ENCODE measurements at regions not wholly inside any gene's neighbourhood (a gene's known extent, or its start where the extent isn't known, plus 50 kb on each side); places are given as distances from the start of the nearest gene placed in this dataset.
"Not testable (repeated sequence)": the region's sequence is repeated elsewhere in the genome, so short reads cannot be mapped to it uniquely, and the experiment has no call there.

DNA sequence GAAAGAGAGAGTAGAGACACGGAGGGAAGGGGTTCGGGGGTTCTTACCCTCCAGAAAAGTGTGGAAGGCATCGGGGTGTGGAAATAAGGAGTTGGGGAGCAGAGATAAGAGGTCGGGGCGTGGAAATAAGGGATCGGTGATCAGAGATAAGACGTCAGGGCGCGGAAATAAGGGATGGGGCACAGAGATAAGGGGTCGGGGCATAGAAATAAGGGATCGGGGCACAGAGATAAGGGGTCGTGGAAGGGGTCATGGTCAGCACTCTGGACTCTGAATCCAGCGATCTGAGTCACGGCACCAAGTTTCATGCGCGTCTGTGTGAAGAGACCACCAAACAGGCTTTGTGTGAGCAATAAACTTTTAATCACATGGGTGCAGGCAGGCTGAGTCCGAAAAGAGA, 119.1 kb downstream of the PCDH10 start:
- Histone ChIP-seq H3K9me3 (ENCODE audit: insufficient read depth, low read depth, low read length) (no peaks in the 10 kb centered on the region), H3K27me3 (ENCODE audit: insufficient read depth, low read length) (no peaks in the 10 kb centered on the region), H3K4me3 (ENCODE audit: insufficient read depth, low read depth, low read length) (no peak overlapping the region), H2AFZ (ENCODE audit: low read depth, low read length) (no peak overlapping the region), H3K4me2 (ENCODE audit: low read length) (no peak overlapping the region), H4K20me1 (ENCODE audit: insufficient read depth, low read length) (no peaks in the 10 kb centered on the region), H3K27ac (ENCODE audit: low read depth, low read length) (no peak overlapping the region), H3K36me3 (ENCODE audit: insufficient read depth, low read length) (no peaks in the 10 kb centered on the region), H3K4me1 (ENCODE audit: insufficient read depth, low read length) (no peaks in the 10 kb centered on the region), H3K9ac (ENCODE audit: low read length) (no peak overlapping the region), H3K79me2 (ENCODE audit: insufficient read depth, low read length) (no peaks in the 10 kb centered on the region)
- H3K27ac Mint-ChIP-seq (ENCODE audit: unreplicated experiment): no peak overlapping the region
- no peaks in the 10 kb centered on the region for H3K27me3 Mint-ChIP-seq (ENCODE audit: low read depth, unreplicated experiment)
- DNase-seq (ENCODE audit: low read depth) (no peak), FAIRE-seq (no peak)
- TF ChIP-seq EZH2 (IDR thresholded peaks at IDR 0.05; ENCODE audit: insufficient read depth, low read length) (no peak), CTCF (IDR thresholded peaks at IDR 0.05; ENCODE audit: insufficient read depth, low read depth, low read length) (no peak)
- H3K9me3 Mint-ChIP-seq (ENCODE audit: unreplicated experiment): no peaks in the 10 kb centered on the region
- no peaks in the 10 kb centered on the region for H3K36me3 Mint-ChIP-seq (ENCODE audit: low read depth, unreplicated experiment)
- H3K4me3 Mint-ChIP-seq (ENCODE audit: unreplicated experiment): no peak overlapping the region
- H3K4me1 Mint-ChIP-seq (ENCODE audit: low read depth, unreplicated experiment): no peaks in the 10 kb centered on the region

GRCh38 chr4:133267506-133267905, 118.4 kb downstream of the PCDH10 start:
- H3K9ac ChIP-seq (ENCODE audit: low read length); DNase-seq (ENCODE audit: low read depth); H3K79me2 ChIP-seq (ENCODE audit: insufficient read depth, low read length): not testable (repeated sequence)

DNA sequence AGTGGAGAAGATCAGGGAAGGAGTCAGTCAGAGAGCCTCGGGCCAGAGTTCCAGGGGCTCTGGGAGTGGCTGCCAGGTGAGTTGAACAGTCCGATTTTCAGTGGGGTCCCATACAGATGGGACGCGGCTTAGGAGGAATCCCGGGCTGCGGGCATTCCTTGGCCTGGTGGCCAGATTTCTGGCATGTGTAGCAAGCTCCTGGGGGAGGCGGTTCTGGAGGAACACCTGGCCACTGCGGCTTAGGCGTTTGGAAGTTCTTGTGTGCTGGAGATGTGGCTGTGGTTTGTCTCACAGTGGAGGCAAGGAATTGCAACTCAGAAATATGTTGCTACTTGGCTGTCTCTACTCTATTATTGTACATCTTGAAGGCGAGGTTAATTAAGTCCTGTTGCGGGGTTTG, 117.9 kb downstream of the PCDH10 start:
- H4K20me1 ChIP-seq (ENCODE audit: insufficient read depth, low read length); H3K27ac ChIP-seq (ENCODE audit: low read depth, low read length); H3K36me3 Mint-ChIP-seq (ENCODE audit: low read depth, unreplicated experiment); H3K4me3 ChIP-seq (ENCODE audit: insufficient read depth, low read depth, low read length); H3K4me1 ChIP-seq (ENCODE audit: insufficient read depth, low read length); H3K4me1 Mint-ChIP-seq (ENCODE audit: low read depth, unreplicated experiment); H3K79me2 ChIP-seq (ENCODE audit: insufficient read depth, low read length); FAIRE-seq; DNase-seq (ENCODE audit: low read depth); H3K4me2 ChIP-seq (ENCODE audit: low read length); H3K9me3 ChIP-seq (ENCODE audit: insufficient read depth, low read depth, low read length); H3K36me3 ChIP-seq (ENCODE audit: insufficient read depth, low read length); H3K4me3 Mint-ChIP-seq (ENCODE audit: unreplicated experiment); H3K27me3 ChIP-seq (ENCODE audit: insufficient read depth, low read length); H3K9me3 Mint-ChIP-seq (ENCODE audit: unreplicated experiment); H3K27me3 Mint-ChIP-seq (ENCODE audit: low read depth, unreplicated experiment); H3K9ac ChIP-seq (ENCODE audit: low read length); H3K27ac Mint-ChIP-seq (ENCODE audit: unreplicated experiment); H2AFZ ChIP-seq (ENCODE audit: low read depth, low read length): not testable (repeated sequence)

More at GRCh38 chr4:133267506-133267905, 118.4 kb downstream of the PCDH10 start:
- H4K20me1 ChIP-seq (ENCODE audit: insufficient read depth, low read length); H3K4me3 ChIP-seq (ENCODE audit: insufficient read depth, low read depth, low read length); H3K4me2 ChIP-seq (ENCODE audit: low read length); H3K27ac Mint-ChIP-seq (ENCODE audit: unreplicated experiment); H3K4me1 ChIP-seq (ENCODE audit: insufficient read depth, low read length); H3K4me3 Mint-ChIP-seq (ENCODE audit: unreplicated experiment); H3K36me3 ChIP-seq (ENCODE audit: insufficient read depth, low read length); H3K27me3 ChIP-seq (ENCODE audit: insufficient read depth, low read length); H3K27ac ChIP-seq (ENCODE audit: low read depth, low read length); H3K9me3 ChIP-seq (ENCODE audit: insufficient read depth, low read depth, low read length); H3K27me3 Mint-ChIP-seq (ENCODE audit: low read depth, unreplicated experiment); H2AFZ ChIP-seq (ENCODE audit: low read depth, low read length); H3K36me3 Mint-ChIP-seq (ENCODE audit: low read depth, unreplicated experiment); H3K4me1 Mint-ChIP-seq (ENCODE audit: low read depth, unreplicated experiment); H3K9me3 Mint-ChIP-seq (ENCODE audit: unreplicated experiment); FAIRE-seq: not testable (repeated sequence)

GRCh38 chr4:133264251-133264650, 115.2 kb downstream of the PCDH10 start:
- H3K4me1 ChIP-seq (ENCODE audit: insufficient read depth, low read length): not testable (repeated sequence)

More at GRCh38 chr4:133264251-133264650, 115.2 kb downstream of the PCDH10 start:
- H3K27me3 ChIP-seq (ENCODE audit: insufficient read depth, low read length); FAIRE-seq; H3K9ac ChIP-seq (ENCODE audit: low read length); H3K4me3 Mint-ChIP-seq (ENCODE audit: unreplicated experiment); H3K27ac ChIP-seq (ENCODE audit: low read depth, low read length); DNase-seq (ENCODE audit: low read depth); H3K9me3 ChIP-seq (ENCODE audit: insufficient read depth, low read depth, low read length); H2AFZ ChIP-seq (ENCODE audit: low read depth, low read length); H3K79me2 ChIP-seq (ENCODE audit: insufficient read depth, low read length); H3K36me3 Mint-ChIP-seq (ENCODE audit: low read depth, unreplicated experiment); H3K27me3 Mint-ChIP-seq (ENCODE audit: low read depth, unreplicated experiment); H3K4me1 Mint-ChIP-seq (ENCODE audit: low read depth, unreplicated experiment); H3K27ac Mint-ChIP-seq (ENCODE audit: unreplicated experiment); H4K20me1 ChIP-seq (ENCODE audit: insufficient read depth, low read length); H3K4me3 ChIP-seq (ENCODE audit: insufficient read depth, low read depth, low read length); H3K36me3 ChIP-seq (ENCODE audit: insufficient read depth, low read length); H3K9me3 Mint-ChIP-seq (ENCODE audit: unreplicated experiment); H3K4me2 ChIP-seq (ENCODE audit: low read length): not testable (repeated sequence)
